ENCODE measurements at regions not wholly inside any gene's neighbourhood (a gene's known extent, or its start where the extent isn't known, plus 50 kb on each side); places are given as distances from the start of the nearest gene placed in this dataset.

- no peak for DNase-seq
These were observed 331.5 kb upstream of the TLE3 start for GRCh38 chr15:70429056-70429722.

GRCh38 chr15:70428211-70428822, 330.6 kb upstream of the TLE3 start:
- no peak overlapping the region for H3K4me3 ChIP-seq
- no peak overlapping the region for H3K27ac ChIP-seq
- H3K27me3 ChIP-seq = no peaks in the 10 kb centered on the region
- H3K4me1 ChIP-seq (replicated peaks in 1 of 2) = no peaks in the 10 kb centered on the region
- no peaks in the 10 kb centered on the region for H3K36me3 ChIP-seq (replicated peaks in 1 of 2)
- TF ChIP-seq POLR2A (IDR thresholded peaks at IDR 0.05) = no peak
- TF ChIP-seq, protein P1, sequence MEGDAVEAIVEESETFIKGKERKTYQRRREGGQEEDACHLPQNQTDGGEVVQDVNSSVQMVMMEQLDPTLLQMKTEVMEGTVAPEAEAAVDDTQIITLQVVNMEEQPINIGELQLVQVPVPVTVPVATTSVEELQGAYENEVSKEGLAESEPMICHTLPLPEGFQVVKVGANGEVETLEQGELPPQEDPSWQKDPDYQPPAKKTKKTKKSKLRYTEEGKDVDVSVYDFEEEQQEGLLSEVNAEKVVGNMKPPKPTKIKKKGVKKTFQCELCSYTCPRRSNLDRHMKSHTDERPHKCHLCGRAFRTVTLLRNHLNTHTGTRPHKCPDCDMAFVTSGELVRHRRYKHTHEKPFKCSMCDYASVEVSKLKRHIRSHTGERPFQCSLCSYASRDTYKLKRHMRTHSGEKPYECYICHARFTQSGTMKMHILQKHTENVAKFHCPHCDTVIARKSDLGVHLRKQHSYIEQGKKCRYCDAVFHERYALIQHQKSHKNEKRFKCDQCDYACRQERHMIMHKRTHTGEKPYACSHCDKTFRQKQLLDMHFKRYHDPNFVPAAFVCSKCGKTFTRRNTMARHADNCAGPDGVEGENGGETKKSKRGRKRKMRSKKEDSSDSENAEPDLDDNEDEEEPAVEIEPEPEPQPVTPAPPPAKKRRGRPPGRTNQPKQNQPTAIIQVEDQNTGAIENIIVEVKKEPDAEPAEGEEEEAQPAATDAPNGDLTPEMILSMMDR (IDR thresholded peaks at IDR 0.05) = no peak
- intact Hi-C loops (cut with DNase I) = no loop called here
- no peak for DNase-seq
- 75 to 91% (median 82%) methylated on average over 3 of the region's 3 CpGs for WGBS, 4 donors
- H3K9me3 ChIP-seq (replicated peaks in 1 of 3) = no peaks in the 10 kb centered on the region

More at GRCh38 chr15:70429056-70429722, 331.5 kb upstream of the TLE3 start:
- no peak for TF ChIP-seq POLR2A (IDR thresholded peaks at IDR 0.05)
- TF ChIP-seq, protein P1 (IDR thresholded peaks at IDR 0.05) = no peak
- intact Hi-C loops (cut with DNase I) = no loop called here
- Histone ChIP-seq H3K27ac (no peak overlapping the region), H3K4me1 (replicated peaks in 1 of 2) (no peaks in the 10 kb centered on the region), H3K27me3 (no peaks in the 10 kb centered on the region), H3K36me3 (replicated peaks in 1 of 2) (no peaks in the 10 kb centered on the region), H3K4me3 (no peak overlapping the region), H3K9me3 (replicated peaks in 1 of 3) (no peaks in the 10 kb centered on the region)
- WGBS, 4 donors = 84 to 88% (median 86%) methylated on average over 4 to 5 of the region's 5 CpGs

GRCh38 chr15:70427167-70428120, 329.7 kb upstream of the TLE3 start:
- Histone ChIP-seq H3K4me3 (no peak overlapping the region), H3K36me3 (replicated peaks in 1 of 2) (no peaks in the 10 kb centered on the region), H3K4me1 (replicated peaks in 1 of 2) (no peaks in the 10 kb centered on the region), H3K27me3 (no peaks in the 10 kb centered on the region), H3K9me3 (replicated peaks in 1 of 3) (no peaks in the 10 kb centered on the region), H3K27ac (no peak overlapping the region)
- TF ChIP-seq POLR2A (IDR thresholded peaks at IDR 0.05) = no peak
- TF ChIP-seq, protein P1 (IDR thresholded peaks at IDR 0.05) = no peak
- intact Hi-C loops (cut with DNase I) = no loop called here
- 76 to 85% (median 77%) methylated on average over 11 of the region's 11 CpGs for WGBS, 4 donors
- no peak for DNase-seq
